ENCODE measurements at regions not wholly inside any gene's neighbourhood (a gene's known extent, or its start where the extent isn't known, plus 50 kb on each side); places are given as distances from the start of the nearest gene placed in this dataset.

DNA sequence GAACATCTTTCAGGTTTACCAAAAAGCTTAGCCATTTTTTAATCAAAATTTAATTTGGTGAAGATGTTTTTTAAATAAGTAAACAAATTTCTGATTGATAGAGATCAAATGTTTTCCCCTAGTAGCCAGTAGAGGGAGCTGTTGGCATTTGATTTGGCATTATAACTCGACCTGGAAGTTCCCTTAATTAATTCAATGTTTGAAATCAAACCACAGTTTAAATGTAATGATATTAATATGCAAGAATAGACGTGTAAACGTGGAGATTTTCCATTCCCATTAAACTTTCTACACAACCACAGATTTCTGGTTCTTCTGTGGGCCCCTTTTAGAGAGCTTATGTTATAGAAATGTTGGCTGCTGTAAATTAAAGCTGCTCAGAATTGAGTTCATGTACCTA lies 148.1 kb upstream of the MPDZ start:
- peak; percentile 72 for TF ChIP-seq CTCF (IDR thresholded peaks at IDR 0.05; ENCODE audit: low read depth, low read length, poor library complexity, severe bottlenecking)
- TF ChIP-seq EZH2phosphoT487 (IDR thresholded peaks at IDR 0.05; ENCODE audit: borderline replicate concordance, low read length), result no peak

Data from DOHH2 (cell line).